ENCODE measurements at regions not wholly inside any gene's neighbourhood (a gene's known extent, or its start where the extent isn't known, plus 50 kb on each side); places are given as distances from the start of the nearest gene placed in this dataset.
"Not testable (repeated sequence)": the region's sequence is repeated elsewhere in the genome, so short reads cannot be mapped to it uniquely, and the experiment has no call there.

- not testable (repeated sequence) for H3K36me3 ChIP-seq (ENCODE audit: control insufficient read depth, insufficient read depth, low read length); DNase-seq (ENCODE audit: low read depth in 4 of 6, low spot score in 6 of 6); H3K4me3 ChIP-seq (ENCODE audit: low read depth, low read length); H3K27me3 ChIP-seq (ENCODE audit: control insufficient read depth, insufficient read depth, low read length); H3K4me1 ChIP-seq (ENCODE audit: control insufficient read depth, insufficient read depth, low read length); H3K9me3 ChIP-seq (ENCODE audit: control insufficient read depth, insufficient read depth, low read length); H3K27ac ChIP-seq (ENCODE audit: low read depth, low read length)
- WGBS (ENCODE audit: insufficient coverage): 78% methylated on average over 4 of the region's 4 CpGs
Observed at GRCh38 chr4:138622362-138622761, 380.2 kb upstream of the SLC7A11 start.

GRCh38 chr4:138616775-138617174 is 374.6 kb upstream of the SLC7A11 start:
- H3K4me1 ChIP-seq (ENCODE audit: control insufficient read depth, insufficient read depth, low read length): no peaks in the 10 kb centered on the region
- no peak overlapping the region for H3K27ac ChIP-seq (ENCODE audit: low read depth, low read length)
- no peaks in the 10 kb centered on the region for H3K27me3 ChIP-seq (ENCODE audit: control insufficient read depth, insufficient read depth, low read length)
- no peaks in the 10 kb centered on the region for H3K36me3 ChIP-seq (ENCODE audit: control insufficient read depth, insufficient read depth, low read length)
- peaks cover 1% of the 10 kb centered on the region for H3K9me3 ChIP-seq (ENCODE audit: control insufficient read depth, insufficient read depth, low read length)
- no peak for DNase-seq (ENCODE audit: low read depth in 4 of 6, low spot score in 6 of 6)
- no CpG with 5 or more reads among the region's 2 CpGs for WGBS (ENCODE audit: insufficient coverage)
- H3K4me3 ChIP-seq (ENCODE audit: low read depth, low read length): no peak overlapping the region

GRCh38 chr4:138614398-138615142 is 372.4 kb upstream of the SLC7A11 start:
- no peak overlapping the region for H3K4me3 ChIP-seq (ENCODE audit: low read depth, low read length)
- no CpG with 5 or more reads among the region's 3 CpGs for WGBS (ENCODE audit: insufficient coverage)
- H3K4me1 ChIP-seq (ENCODE audit: control insufficient read depth, insufficient read depth, low read length): no peaks in the 10 kb centered on the region
- H3K27me3 ChIP-seq (ENCODE audit: control insufficient read depth, insufficient read depth, low read length): no peaks in the 10 kb centered on the region
- peak in 1 of 6 donors; percentile 19 for DNase-seq (ENCODE audit: low read depth in 4 of 6, low spot score in 6 of 6)
- no peak overlapping the region for H3K27ac ChIP-seq (ENCODE audit: low read depth, low read length)
- peaks cover 1% of the 10 kb centered on the region for H3K9me3 ChIP-seq (ENCODE audit: control insufficient read depth, insufficient read depth, low read length)
- no peaks in the 10 kb centered on the region for H3K36me3 ChIP-seq (ENCODE audit: control insufficient read depth, insufficient read depth, low read length)

GRCh38 chr4:138612428-138612827 is 370.3 kb upstream of the SLC7A11 start:
- Histone ChIP-seq H3K27me3 (ENCODE audit: control insufficient read depth, insufficient read depth, low read length) (no peaks in the 10 kb centered on the region), H3K4me1 (ENCODE audit: control insufficient read depth, insufficient read depth, low read length) (no peaks in the 10 kb centered on the region), H3K9me3 (ENCODE audit: control insufficient read depth, insufficient read depth, low read length) (peaks cover 1% of the 10 kb centered on the region), H3K27ac (ENCODE audit: low read depth, low read length) (no peak overlapping the region), H3K4me3 (ENCODE audit: low read depth, low read length) (no peak overlapping the region), H3K36me3 (ENCODE audit: control insufficient read depth, insufficient read depth, low read length) (no peaks in the 10 kb centered on the region)
- no CpG with 5 or more reads among the region's 1 CpG for WGBS (ENCODE audit: insufficient coverage)
- no peak for DNase-seq (ENCODE audit: low read depth in 4 of 6, low spot score in 6 of 6)

- WGBS (ENCODE audit: insufficient coverage): no CpG with 5 or more reads among the region's 2 CpGs
- Histone ChIP-seq H3K4me3 (ENCODE audit: low read depth, low read length) (no peak overlapping the region), H3K36me3 (ENCODE audit: control insufficient read depth, insufficient read depth, low read length) (no peaks in the 10 kb centered on the region), H3K27me3 (ENCODE audit: control insufficient read depth, insufficient read depth, low read length) (no peaks in the 10 kb centered on the region), H3K27ac (ENCODE audit: low read depth, low read length) (no peak overlapping the region), H3K4me1 (ENCODE audit: control insufficient read depth, insufficient read depth, low read length) (no peaks in the 10 kb centered on the region), H3K9me3 (ENCODE audit: control insufficient read depth, insufficient read depth, low read length) (peaks cover 1% of the 10 kb centered on the region)
- DNase-seq (ENCODE audit: low read depth in 4 of 6, low spot score in 6 of 6): no peak
Observed at GRCh38 chr4:138611721-138612120, 369.6 kb upstream of the SLC7A11 start.

- H3K36me3 ChIP-seq (ENCODE audit: control insufficient read depth, insufficient read depth, low read length): no peaks in the 10 kb centered on the region
- peaks cover 1% of the 10 kb centered on the region for H3K9me3 ChIP-seq (ENCODE audit: control insufficient read depth, insufficient read depth, low read length)
- H3K4me3 ChIP-seq (ENCODE audit: low read depth, low read length): no peak overlapping the region
- no peaks in the 10 kb centered on the region for H3K4me1 ChIP-seq (ENCODE audit: control insufficient read depth, insufficient read depth, low read length)
- DNase-seq (ENCODE audit: low read depth in 4 of 6, low spot score in 6 of 6): no peak
- H3K27ac ChIP-seq (ENCODE audit: low read depth, low read length): no peak overlapping the region
- WGBS (ENCODE audit: insufficient coverage): no CpG with 5 or more reads among the region's 1 CpG
- no peaks in the 10 kb centered on the region for H3K27me3 ChIP-seq (ENCODE audit: control insufficient read depth, insufficient read depth, low read length)
Observed at GRCh38 chr4:138611017-138611416, 368.9 kb upstream of the SLC7A11 start.

- Histone ChIP-seq H3K27me3 (ENCODE audit: control insufficient read depth, insufficient read depth, low read length) (no peaks in the 10 kb centered on the region), H3K4me3 (ENCODE audit: low read depth, low read length) (no peak overlapping the region), H3K9me3 (ENCODE audit: control insufficient read depth, insufficient read depth, low read length) (no peaks in the 10 kb centered on the region), H3K27ac (ENCODE audit: low read depth, low read length) (no peak overlapping the region), H3K36me3 (ENCODE audit: control insufficient read depth, insufficient read depth, low read length) (no peaks in the 10 kb centered on the region), H3K4me1 (ENCODE audit: control insufficient read depth, insufficient read depth, low read length) (no peaks in the 10 kb centered on the region)
- DNase-seq (ENCODE audit: low read depth in 4 of 6, low spot score in 6 of 6): no peak
- WGBS (ENCODE audit: insufficient coverage): 78% methylated on average over 1 of the region's 2 CpGs
Observed at GRCh38 chr4:138609943-138610350, 367.8 kb upstream of the SLC7A11 start.

GRCh38 chr4:138604556-138604955 is 362.4 kb upstream of the SLC7A11 start:
- H3K36me3 ChIP-seq (ENCODE audit: control insufficient read depth, insufficient read depth, low read length): no peaks in the 10 kb centered on the region
- no peak overlapping the region for H3K4me3 ChIP-seq (ENCODE audit: low read depth, low read length)
- H3K27ac ChIP-seq (ENCODE audit: low read depth, low read length): no peak overlapping the region
- no CpG with 5 or more reads among the region's 2 CpGs for WGBS (ENCODE audit: insufficient coverage)
- peaks cover 4% of the 10 kb centered on the region for H3K9me3 ChIP-seq (ENCODE audit: control insufficient read depth, insufficient read depth, low read length)
- DNase-seq (ENCODE audit: low read depth in 4 of 6, low spot score in 6 of 6): no peak
- H3K27me3 ChIP-seq (ENCODE audit: control insufficient read depth, insufficient read depth, low read length): no peaks in the 10 kb centered on the region
- no peaks in the 10 kb centered on the region for H3K4me1 ChIP-seq (ENCODE audit: control insufficient read depth, insufficient read depth, low read length)

GRCh38 chr4:138602664-138603063 is 360.5 kb upstream of the SLC7A11 start:
- H3K36me3 ChIP-seq (ENCODE audit: control insufficient read depth, insufficient read depth, low read length): no peaks in the 10 kb centered on the region
- no peak overlapping the region for H3K4me3 ChIP-seq (ENCODE audit: low read depth, low read length)
- H3K9me3 ChIP-seq (ENCODE audit: control insufficient read depth, insufficient read depth, low read length): peaks cover 4% of the 10 kb centered on the region
- H3K4me1 ChIP-seq (ENCODE audit: control insufficient read depth, insufficient read depth, low read length): no peaks in the 10 kb centered on the region
- no peak overlapping the region for H3K27ac ChIP-seq (ENCODE audit: low read depth, low read length)
- WGBS (ENCODE audit: insufficient coverage): no CpG with 5 or more reads among the region's 2 CpGs
- no peaks in the 10 kb centered on the region for H3K27me3 ChIP-seq (ENCODE audit: control insufficient read depth, insufficient read depth, low read length)
- DNase-seq (ENCODE audit: low read depth in 4 of 6, low spot score in 6 of 6): no peak

GRCh38 chr4:138599965-138600364 is 357.8 kb upstream of the SLC7A11 start:
- Histone ChIP-seq H3K36me3 (ENCODE audit: control insufficient read depth, insufficient read depth, low read length) (no peaks in the 10 kb centered on the region), H3K4me1 (ENCODE audit: control insufficient read depth, insufficient read depth, low read length) (no peaks in the 10 kb centered on the region), H3K9me3 (ENCODE audit: control insufficient read depth, insufficient read depth, low read length) (peaks cover 4% of the 10 kb centered on the region), H3K4me3 (ENCODE audit: low read depth, low read length) (no peak overlapping the region), H3K27me3 (ENCODE audit: control insufficient read depth, insufficient read depth, low read length) (no peaks in the 10 kb centered on the region), H3K27ac (ENCODE audit: low read depth, low read length) (no peak overlapping the region)
- DNase-seq (ENCODE audit: low read depth in 4 of 6, low spot score in 6 of 6): no peak
- 83% methylated on average over 2 of the region's 4 CpGs for WGBS (ENCODE audit: insufficient coverage)
